ENCODE measurements at regions not wholly inside any gene's neighbourhood (a gene's known extent, or its start where the extent isn't known, plus 50 kb on each side); places are given as distances from the start of the nearest gene placed in this dataset.

DNA sequence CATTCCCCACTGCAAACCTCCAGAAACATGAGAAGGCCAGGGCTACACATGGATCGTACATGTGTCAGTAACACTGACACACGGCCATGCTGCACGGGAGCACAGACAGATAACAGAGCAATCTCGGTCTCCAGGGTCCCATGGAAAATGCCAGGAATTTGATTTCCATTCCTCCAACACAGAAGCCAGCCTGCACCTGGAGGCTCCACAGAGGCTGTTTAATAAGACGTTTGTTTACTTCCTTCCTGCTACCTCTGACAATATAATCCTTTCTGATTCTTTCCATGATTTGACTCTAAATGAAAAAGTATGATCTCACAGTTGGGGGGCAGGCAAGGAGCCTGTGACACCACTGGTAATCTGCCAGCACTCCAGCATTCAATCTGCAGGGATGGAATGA is 210.9 kb upstream of the DDX18 start:
- TF ChIP-seq ASH2L (IDR thresholded peaks at IDR 0.05; ENCODE audit: low read length), result no peak
- no peak for TF ChIP-seq CTCF (IDR thresholded peaks at IDR 0.05; ENCODE audit: control extremely low read depth in 1 of 3, insufficient read depth in 1 of 3, low read depth in 1 of 3, low read length in 3 of 3)
- no peak for TF ChIP-seq POLR2AphosphoS5 (IDR thresholded peaks at IDR 0.05; ENCODE audit: low read depth, low read length)
- no peak for TF ChIP-seq POLR2A (IDR thresholded peaks at IDR 0.05; ENCODE audit: control extremely low read depth in 1 of 2, low read depth in 2 of 2, low read length in 2 of 2)
- TF ChIP-seq SP4 (IDR thresholded peaks at IDR 0.05; ENCODE audit: low read length), result no peak
- TF ChIP-seq JUN (IDR thresholded peaks at IDR 0.05; ENCODE audit: low read depth, low read length), result no peak
- TF ChIP-seq, protein P1, sequence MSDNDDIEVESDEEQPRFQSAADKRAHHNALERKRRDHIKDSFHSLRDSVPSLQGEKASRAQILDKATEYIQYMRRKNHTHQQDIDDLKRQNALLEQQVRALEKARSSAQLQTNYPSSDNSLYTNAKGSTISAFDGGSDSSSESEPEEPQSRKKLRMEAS (IDR thresholded peaks at IDR 0.05), result no peak
- no peak for TF ChIP-seq KDM5A (IDR thresholded peaks at IDR 0.05; ENCODE audit: low read length)
- TF ChIP-seq TAF1 (IDR thresholded peaks at IDR 0.05; ENCODE audit: low read depth, low read length), result no peak
- no peak for TF ChIP-seq BCL11A (IDR thresholded peaks at IDR 0.05; ENCODE audit: low read depth in 2 of 2, low read length in 2 of 2)
